ENCODE measurements at regions not wholly inside any gene's neighbourhood (a gene's known extent, or its start where the extent isn't known, plus 50 kb on each side); places are given as distances from the start of the nearest gene placed in this dataset.
"Not testable (repeated sequence)": the region's sequence is repeated elsewhere in the genome, so short reads cannot be mapped to it uniquely, and the experiment has no call there.

- DNase-seq = no peak
Measured at GRCh38 chr7:4438723-4439245, 243.3 kb upstream of the FOXK1 start.

GRCh38 chr7:4439444-4439843, 242.7 kb upstream of the FOXK1 start:
- DNase-seq = no peak

- DNase-seq = no peak
Measured at GRCh38 chr7:4444106-4444505, 238.0 kb upstream of the FOXK1 start.

GRCh38 chr7:4445777-4446176, 236.3 kb upstream of the FOXK1 start:
- no peak for DNase-seq

- no peak for DNase-seq
Measured at GRCh38 chr7:4449263-4449662, 232.8 kb upstream of the FOXK1 start.

- no peak for DNase-seq
Measured at GRCh38 chr7:4450483-4450882, 231.6 kb upstream of the FOXK1 start.

- no peak for DNase-seq
Measured at GRCh38 chr7:4460597-4460996, 221.5 kb upstream of the FOXK1 start.

GRCh38 chr7:4461531-4461930, 220.6 kb upstream of the FOXK1 start:
- DNase-seq = no peak

GRCh38 chr7:4468320-4469102, 213.6 kb upstream of the FOXK1 start:
- DNase-seq = no peak

GRCh38 chr7:4470246-4470645, 211.8 kb upstream of the FOXK1 start:
- DNase-seq = no peak

GRCh38 chr7:4472728-4473127, 209.4 kb upstream of the FOXK1 start:
- DNase-seq = no peak

GRCh38 chr7:4479367-4480039, 202.6 kb upstream of the FOXK1 start:
- no peak for DNase-seq

- not testable (repeated sequence) for DNase-seq
Measured at GRCh38 chr7:4480131-4480530, 202.0 kb upstream of the FOXK1 start.

- no peak for DNase-seq
Measured at GRCh38 chr7:4483851-4484250, 198.2 kb upstream of the FOXK1 start.

- DNase-seq = no peak
Measured at GRCh38 chr7:4484545-4484944, 197.6 kb upstream of the FOXK1 start.

- no peak for DNase-seq
Measured at GRCh38 chr7:4486907-4487306, 195.2 kb upstream of the FOXK1 start.

GRCh38 chr7:4496911-4497310, 185.2 kb upstream of the FOXK1 start:
- DNase-seq = not testable (repeated sequence)

- no peak for DNase-seq
Measured at GRCh38 chr7:4500812-4501211, 181.3 kb upstream of the FOXK1 start.

GRCh38 chr7:4507886-4508285, 174.2 kb upstream of the FOXK1 start:
- not testable (repeated sequence) for DNase-seq

- no peak for DNase-seq
Measured at GRCh38 chr7:4513450-4513849, 168.6 kb upstream of the FOXK1 start.

- no peak for DNase-seq
Measured at GRCh38 chr7:4519819-4520520, 162.1 kb upstream of the FOXK1 start.

- no peak for DNase-seq
Measured at GRCh38 chr7:4523219-4523618, 158.9 kb upstream of the FOXK1 start.

- no peak for DNase-seq
Measured at GRCh38 chr7:4523873-4524272, 158.2 kb upstream of the FOXK1 start.

- no peak for DNase-seq
Measured at GRCh38 chr7:4525884-4526283, 156.2 kb upstream of the FOXK1 start.

Measured in CD4-positive, alpha-beta T cell treated with Interleukin-10 for 1 hour (primary cell).